NCI-H1105 (cell line): ENCODE measurements at regions not wholly inside any gene's neighbourhood (a gene's known extent, or its start where the extent isn't known, plus 50 kb on each side); places are given as distances from the start of the nearest gene placed in this dataset.
A peak's percentile ranks its signal among the peaks of the same experiment; 100 is the strongest.
"Not testable (repeated sequence)": the region's sequence is repeated elsewhere in the genome, so short reads cannot be mapped to it uniquely, and the experiment has no call there.

ENCODE experiments used
- DNase-seq: peaks from one replicate; lab custom pipeline; 2025; lab: John Stamatoyannopoulos, UW

DNA sequence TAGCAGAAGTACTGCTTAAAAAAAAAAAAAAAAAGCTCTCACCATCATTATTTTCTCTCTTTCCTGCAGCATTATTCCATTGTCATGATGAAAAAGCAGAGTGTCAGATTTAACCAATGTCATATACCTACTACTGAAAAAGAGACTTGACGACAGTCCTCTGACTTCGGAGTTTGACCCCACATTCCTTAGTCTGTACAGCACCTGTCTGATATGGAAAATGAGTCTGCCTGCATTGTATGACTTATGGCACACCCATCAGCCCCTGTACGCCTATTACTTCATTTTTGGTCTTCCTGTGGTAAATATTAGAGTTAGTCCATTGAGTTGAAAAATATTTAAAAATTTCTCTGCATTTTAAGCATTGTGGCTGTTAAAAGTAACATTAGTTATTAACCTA, 54.5 kb upstream of the NOX4 start:
- DNase-seq = no peak

DNA sequence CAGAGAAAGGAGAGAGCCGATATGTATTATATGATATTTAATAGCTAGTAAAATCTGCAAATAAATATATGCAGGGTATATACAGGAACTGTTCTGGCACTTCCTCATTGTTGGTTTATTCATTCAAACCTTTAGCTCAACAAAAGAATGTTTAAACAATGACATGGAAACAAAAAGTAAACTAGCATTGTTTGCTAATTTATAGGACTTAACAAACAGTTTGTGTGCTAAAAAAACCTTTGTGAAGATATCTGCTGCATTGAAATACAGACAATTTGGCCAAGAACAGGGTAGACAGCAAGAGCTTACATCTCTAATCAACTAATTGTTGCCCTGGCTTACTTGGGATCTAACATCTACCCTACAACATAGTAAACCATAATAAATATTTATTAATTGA, 64.6 kb upstream of the NOX4 start:
- not testable (repeated sequence) for DNase-seq

DNA sequence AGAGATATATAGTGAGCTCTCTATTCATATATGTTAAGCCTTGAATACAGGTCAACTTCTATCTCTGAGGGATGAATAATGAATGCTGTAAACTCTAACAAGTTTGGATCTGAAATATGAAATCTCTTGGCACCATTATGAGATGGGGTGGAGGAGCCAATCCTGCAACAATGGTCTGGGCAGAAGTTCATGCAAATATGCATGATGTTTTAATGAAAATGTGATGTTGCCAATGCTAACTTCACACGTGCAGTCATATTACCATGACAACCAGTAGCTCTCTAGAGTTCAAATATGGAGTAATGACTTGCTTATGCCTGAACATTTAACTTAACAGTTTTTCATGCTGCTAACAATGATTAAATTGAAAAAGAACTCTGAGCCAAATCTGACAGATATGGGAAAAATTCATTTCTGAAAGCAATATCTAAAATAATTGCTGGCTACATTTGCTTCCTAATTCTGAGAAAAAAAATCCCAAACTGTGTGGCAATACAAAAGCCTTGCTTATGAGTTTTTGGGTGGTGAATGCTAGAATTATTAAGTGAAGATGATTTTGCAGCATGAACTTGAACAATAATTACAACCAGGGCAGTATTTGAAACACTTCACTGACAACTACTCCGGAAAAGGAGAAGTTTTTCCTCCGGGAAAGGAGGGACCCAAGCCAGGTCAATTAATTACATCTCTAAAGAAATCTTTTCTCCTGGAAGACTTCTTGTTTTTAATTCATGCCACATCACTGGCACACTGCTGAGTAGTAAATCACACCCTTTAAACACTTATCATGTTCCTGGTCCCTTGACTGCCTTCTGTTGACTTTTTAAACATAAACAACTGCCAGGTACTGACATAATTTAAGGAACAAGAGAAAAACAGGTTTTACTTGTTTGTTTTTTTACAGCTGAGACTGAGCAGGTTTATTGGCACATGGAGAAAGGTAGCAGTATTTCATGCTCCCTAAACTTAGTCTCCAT, 65.8 kb upstream of the NOX4 start:
- peak; percentile 4 for DNase-seq

DNA sequence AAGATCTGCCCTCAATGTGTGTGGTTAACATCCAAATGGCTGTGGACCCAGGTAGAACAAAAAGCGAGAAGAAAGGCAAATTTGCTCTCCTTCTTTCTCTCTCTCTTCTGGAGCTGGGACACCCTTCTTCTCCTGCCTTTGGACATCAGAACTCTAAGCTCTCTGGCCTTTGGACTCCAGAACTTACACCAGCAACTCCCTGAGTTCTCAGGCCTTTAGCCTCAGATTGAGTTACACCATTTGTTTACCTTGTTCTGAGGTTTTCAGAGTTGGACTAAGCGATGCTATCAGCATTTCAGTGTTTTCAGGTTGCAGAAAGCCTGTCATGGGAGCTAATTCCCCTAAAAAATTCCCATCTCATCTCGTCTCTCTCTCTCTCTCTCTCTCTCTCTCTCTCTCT, 69.4 kb upstream of the NOX4 start:
- DNase-seq = not testable (repeated sequence)

DNA sequence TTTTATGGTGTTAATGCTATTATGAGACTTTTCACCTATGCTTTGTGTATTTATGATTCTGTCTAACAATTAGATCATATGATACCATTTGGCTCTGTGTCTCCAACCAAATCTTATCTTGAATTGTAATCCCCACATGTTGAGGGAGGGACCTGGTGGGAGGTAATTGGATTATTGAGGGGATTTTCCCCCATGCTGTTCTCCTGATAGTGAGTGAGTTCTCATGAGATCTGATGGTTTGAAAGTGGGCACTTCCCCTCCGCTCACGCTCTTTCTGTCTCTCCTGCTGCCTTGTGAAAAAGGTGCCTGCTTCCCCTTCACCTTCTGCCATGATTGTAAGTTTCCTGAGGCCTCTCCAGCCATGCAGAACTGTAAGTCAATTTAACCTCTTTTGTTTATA, 71.6 kb upstream of the NOX4 start:
- DNase-seq = not testable (repeated sequence)

DNA sequence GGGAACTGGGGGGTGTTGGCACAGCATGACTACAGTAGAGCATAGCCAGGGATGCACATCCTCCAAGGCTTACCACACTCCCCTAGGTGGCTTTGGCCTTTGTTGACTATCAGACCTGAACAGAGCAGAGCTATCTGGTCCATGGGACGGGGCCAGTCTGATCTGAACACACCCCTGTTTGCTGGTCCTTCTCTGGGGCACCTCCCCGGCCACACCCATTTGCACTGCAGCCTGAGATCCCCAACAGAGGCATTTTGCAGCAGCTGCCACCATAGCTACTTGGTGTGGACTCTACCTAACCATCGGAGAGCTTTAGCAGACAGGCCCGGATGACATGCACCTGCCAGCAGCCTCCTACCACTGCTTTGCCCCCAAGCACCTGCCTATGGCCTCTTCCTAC, 75.8 kb upstream of the NOX4 start:
- DNase-seq = no peak

DNA sequence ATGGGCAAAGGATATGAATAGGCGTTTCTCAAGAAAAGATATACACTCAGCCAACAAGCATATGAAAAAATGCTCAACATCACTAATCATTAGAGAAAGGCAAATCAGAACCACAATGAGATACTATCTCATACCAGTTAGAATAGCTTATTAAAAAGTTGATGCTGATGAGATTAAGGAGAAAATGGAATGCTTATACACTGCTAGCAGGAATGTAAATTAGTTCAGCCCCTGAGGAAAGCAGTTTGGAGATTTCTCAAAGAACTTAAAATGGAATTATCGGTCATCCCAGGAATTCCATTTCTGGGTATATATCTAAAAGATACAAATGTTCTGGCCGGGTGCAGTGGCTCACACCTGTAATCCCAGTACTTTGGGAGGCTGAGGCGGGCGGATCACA, 78.2 kb upstream of the NOX4 start:
- DNase-seq = not testable (repeated sequence)

DNA sequence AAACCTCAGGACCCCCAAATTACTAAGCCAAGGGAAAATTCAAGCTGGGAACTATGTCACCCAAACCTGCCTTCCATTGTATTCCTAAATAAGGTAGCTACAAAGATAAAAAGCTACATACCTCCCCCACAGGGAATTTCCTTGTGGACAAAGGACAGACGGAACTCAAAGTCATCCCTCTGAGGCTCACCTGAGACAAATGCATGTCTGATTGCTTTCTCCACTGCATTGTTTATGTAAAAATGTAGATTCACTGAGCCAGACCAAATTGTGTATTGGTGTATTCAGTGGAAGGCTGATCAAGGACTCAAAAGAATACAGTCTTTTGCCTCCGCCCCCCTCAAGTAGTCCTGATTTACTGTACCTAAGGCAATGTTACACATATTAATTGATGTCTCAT, 80.5 kb upstream of the NOX4 start:
- not testable (repeated sequence) for DNase-seq

DNA sequence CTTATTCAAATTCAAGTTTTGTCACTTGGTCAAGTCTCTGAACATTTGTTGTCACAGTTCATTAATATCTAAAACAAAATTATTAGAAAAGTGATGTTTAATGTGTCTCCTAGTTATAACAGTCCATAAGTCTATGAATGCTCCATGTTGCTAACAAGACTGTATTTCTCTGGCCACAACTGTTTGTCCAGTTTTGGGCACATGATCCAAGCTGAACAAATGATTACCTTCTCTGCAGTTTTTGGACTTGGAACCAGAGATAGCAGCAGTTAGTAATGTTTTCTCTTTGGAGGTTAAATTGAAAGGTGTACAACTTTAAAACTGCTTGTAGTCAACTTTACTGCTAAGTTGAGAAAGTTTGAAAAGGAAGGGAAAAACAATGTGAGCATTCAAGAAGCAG, 84.7 kb upstream of the NOX4 start:
- not testable (repeated sequence) for DNase-seq

DNA sequence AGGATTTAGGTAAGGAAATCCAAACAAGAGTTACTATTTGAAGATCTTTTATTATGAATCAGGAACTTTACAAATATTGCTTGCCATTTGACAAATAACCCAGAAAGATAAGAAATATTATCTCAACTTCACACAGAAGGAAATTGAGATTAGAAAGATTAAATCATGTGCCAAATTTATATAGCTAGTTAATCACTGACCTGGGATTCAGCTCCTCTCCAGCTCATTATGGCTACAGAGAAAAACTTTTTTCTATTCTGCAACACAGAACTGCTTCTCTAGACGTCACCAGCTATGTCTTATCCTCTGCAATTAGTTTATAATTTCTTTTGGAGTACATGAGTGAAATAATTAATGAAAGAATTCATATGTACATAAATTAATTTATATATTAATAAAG, 86.3 kb upstream of the NOX4 start:
- not testable (repeated sequence) for DNase-seq

DNA sequence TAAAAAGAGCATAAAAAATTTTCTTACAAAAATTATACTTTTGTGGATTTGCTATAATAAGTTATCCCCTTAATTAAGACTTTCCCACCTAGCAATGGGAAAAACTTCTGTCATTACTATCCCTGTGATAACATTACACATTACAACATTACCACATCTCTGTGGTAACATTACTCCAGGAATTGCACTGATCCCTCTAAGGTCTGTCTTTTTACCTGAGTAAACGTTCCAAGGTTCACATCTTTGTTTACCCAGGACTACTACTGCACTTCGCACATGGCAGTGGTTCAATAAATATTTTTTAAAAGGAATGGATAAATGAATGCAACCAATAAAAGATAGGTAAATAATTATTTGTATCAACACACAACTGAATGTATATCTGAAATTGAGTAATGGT, 92.4 kb upstream of the NOX4 start:
- no peak for DNase-seq

DNA sequence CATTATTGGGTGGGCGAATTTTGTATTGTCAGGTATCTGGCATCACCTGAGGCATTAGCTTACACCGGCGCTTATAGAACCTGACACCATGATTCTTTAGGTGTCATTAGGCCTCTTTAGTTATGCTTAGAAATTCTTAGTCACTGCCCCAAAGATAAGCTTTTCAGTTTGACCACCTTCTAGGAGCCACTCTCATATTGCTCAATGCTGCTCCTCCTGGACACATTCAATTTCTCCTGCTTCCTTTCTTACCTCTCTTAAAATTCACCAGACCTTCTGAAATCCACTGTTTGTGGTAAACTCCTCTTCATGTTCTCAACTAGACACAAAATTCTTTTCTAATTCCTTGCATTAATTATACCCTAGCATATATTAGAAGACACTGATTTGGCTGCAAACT, 93.9 kb upstream of the NOX4 start:
- not testable (repeated sequence) for DNase-seq

DNA sequence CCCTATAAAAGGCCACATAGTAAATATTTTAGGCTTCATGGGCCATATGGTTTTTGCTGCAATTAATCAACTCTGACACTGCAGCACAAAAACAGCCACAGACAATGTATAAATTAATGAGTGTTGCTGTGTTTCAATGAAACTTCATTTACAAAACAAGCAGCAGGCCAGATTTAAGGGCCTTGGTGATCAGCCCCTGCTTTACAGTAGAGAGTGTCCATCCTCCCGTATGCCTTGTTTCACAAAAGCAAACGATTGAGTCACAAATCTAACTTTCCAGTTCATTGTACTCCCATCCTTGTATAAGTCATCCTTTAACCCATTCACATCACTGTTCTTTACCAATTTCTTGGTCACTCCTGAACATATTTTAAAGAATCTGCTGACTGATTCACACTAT, 94.3 kb upstream of the NOX4 start:
- not testable (repeated sequence) for DNase-seq

DNA sequence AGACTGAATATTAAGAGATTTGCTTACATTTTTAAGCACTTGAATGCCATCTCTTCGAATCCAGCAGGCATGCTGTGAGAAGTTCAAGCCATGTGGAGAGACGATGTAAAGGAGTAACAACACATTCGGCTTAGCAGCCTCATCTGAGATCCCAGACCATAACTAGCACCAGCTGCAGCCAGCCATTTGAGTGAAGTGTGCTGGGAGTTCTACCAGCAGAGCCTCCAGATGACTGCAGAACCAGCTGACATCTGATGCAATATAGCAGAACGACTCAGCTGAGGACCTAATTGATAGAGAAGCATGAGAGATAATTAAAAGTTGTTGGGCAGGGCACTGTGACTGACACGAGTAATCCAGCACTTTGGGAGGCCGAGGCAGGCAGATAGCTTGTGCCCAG, 98.2 kb upstream of the NOX4 start:
- DNase-seq = not testable (repeated sequence)

DNA sequence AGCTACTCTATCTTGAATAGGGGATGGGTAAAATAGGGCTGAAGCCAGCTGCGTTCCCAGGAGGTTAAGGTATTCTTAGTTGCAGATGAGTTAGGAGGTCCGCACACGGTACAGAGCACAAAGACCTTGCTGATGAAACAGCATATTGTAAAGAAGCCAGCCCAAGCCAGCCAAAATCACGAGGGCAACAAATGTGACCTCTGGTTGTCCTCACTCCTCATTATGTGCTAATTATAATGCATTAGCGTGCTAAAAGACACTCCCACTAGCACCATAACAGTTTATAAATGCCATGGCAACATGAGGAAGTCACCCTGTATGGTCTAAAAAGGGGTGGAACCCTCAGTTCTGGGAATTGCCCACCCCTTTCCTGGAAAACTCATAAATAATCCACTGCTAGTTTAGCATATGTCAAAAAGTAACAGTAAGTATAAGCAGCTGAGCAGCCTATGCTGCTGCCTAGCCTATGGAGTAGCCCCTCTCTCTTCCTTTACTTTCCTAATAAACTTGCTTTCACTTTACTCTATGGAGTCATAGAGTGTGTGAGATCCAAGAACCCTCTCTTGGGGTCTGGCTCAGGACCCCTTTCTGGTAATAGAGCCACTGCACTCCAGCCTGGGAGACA, 98.9 kb upstream of the NOX4 start:
- not testable (repeated sequence) for DNase-seq

DNA sequence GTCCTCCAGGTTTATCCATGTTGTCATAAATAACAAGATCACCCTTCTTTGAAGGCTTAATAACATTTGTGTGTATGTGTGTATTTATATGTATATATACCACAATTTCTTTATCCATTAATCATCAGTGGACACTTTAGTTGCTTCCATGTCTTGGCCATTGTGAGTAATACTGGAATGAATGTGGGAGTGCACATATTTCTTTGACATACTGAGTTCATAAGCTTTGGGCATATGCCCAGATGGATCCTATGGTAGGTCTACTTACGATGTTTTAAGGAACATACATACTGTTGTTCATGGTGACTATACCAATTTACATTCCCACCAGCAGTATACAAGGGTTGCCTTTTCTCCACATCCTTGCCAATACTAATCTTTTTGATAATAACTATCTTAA, 108.8 kb upstream of the TRIM77 start:
- DNase-seq = not testable (repeated sequence)

DNA sequence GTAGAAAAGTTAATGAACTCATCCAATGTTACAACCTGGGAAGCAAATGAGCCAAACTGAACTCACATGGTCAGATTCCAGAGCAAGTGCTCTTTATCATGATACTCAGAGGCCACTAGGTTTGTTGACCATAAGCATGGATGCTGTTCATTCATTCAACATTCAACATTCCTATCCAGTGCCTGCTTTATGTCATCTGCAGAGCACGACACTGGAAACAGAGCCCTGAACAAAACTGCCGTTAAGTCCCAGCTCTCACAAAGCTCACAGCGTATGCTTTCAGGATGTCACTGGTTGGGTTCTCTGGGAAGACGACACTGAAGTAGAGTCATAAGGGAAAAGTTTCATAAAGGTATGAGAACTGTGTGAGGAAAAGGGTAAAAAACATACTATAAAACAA, 105.8 kb upstream of the TRIM77 start:
- DNase-seq = no peak

DNA sequence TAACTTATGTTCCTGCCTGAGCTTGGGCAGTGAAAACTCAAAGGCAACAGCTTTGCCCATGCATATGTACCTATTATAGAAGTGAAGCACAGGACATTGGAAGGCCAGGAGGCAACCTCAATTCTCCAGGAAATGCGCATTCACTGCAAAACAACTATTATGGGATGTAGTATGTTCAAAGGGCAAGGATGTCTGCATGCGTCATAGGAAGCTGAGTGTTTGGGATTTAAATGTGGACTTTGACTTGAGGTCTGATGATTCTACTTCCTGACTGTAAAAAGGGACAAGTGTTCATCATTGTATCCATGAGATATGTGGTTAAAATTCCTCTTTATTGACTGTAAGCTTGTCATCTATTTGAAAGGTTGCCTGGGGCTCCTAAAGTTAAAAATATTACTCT, 103.3 kb upstream of the TRIM77 start:
- DNase-seq = not testable (repeated sequence)

DNA sequence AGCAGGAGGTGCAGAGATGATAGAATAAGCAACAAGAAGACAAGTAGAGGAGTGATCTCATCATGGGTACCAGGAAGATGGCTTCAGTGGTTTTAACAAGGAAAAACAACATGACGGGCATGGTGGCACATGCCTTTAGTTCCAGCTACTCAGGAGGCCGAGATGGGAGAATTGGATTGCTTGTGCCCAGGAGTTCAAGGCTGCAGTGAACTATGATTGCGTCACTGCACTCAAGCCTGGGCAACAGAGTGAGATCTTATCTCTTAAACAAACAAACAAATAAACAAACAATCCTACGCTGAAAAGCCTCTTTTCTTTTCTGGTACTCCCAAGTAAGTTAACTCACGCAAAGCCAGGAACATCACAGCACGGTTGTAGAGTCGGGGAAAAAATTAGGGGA, 102.6 kb upstream of the TRIM77 start:
- DNase-seq = not testable (repeated sequence)

DNA sequence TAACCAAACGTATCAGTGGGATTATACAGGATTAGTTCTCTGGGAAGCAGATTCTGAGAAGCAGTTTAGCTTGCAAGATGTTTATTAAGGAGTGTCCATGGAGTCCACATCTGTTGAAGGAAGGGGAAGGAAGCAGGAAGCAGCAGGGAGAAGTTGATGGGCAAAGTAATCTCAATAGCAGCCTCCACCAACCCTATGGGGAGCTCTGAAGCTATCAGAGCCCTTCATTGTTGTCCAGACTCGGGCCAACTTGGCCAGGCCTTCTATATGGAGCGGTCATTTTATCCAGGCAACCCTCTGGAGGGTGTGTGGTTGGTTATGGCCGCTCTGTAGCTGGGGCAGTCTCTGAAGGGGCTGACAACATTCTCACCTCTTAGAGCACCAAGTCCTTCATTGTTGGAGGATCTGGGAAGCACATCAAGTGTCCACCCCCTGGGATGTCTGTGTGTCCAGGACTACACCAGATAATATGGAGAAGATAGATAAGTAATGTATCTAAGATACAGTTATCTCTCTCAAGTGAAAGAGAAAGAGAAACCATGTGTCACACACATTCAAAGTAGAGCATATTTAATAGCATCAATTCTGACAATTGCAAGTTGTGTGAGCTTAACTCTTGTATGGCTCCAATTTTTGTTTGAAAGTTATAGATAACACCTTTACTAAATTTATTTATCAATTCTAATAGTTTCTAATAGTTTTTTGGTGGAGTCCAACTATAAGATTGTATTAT, 101.7 kb upstream of the TRIM77 start:
- no peak for DNase-seq

DNA sequence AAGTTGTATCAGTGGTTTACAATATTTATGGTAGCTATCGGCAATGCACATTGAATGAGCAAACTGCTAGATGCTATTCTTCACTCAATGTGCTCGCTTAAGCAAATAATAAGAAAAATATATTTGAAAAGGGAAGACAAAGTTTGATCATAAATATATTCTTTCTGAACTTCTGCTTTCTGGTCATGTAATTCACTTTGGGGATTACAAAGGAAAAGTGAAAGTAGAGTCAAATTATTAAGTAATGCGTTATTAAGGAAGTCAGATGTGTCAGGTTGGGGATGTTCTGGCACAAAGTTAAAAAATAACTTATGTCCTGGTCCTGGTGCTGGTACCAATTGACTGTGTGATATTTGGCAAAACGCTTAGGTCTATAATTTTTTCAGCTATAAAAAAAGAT, 98.0 kb upstream of the TRIM77 start:
- DNase-seq = no peak

DNA sequence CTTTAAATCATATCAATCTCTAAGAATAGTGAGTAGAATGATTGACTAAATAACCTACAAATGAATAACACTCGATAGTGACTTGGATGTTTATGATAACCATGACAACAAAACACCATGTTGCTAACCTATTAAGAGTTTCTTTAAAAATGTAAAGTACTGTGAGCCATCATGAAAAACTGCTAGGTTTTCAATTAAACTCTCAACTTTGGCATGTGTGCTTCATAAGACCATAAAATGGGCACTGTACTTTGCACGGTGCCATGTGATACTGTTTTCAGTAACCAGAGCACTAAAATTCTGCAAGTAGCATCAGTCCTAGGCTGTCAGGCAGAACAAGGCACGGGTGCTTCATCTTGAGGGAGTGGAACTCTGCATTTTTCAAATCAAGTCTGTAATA, 96.2 kb upstream of the TRIM77 start:
- DNase-seq = no peak

DNA sequence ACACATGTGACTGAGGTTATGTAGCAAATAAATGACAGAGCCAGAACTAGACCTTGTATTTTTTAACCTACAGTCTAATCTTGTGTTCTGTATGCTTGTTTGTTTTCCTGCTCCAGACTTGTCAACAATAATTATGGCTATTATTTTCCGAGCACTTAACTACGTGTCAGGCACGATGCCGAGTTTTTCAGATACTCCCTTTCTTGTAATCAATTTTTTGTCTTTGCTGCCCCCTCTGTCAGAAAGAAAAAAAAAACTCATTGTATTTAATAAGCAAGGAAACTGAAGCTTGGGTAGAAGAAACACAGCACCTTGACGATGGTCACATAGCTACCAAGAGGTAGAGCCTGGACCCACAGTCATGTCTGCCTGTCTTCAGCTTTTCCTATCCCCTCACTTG, 95.7 kb upstream of the TRIM77 start:
- peak; percentile 63 for DNase-seq
